ENCODE measurements at regions not wholly inside any gene's neighbourhood (a gene's known extent, or its start where the extent isn't known, plus 50 kb on each side); places are given as distances from the start of the nearest gene placed in this dataset.

GRCh38 chr20:12252793-12253192, 335.1 kb downstream of the BTBD3 start:
- H3K4me1 ChIP-seq: no peaks in the 10 kb centered on the region
- H3K27me3 ChIP-seq: no peaks in the 10 kb centered on the region
- no peak for TF ChIP-seq POLR2A (IDR thresholded peaks at IDR 0.05)
- no peak for TF ChIP-seq CTCF (IDR thresholded peaks at IDR 0.05)
- TF ChIP-seq EP300 (IDR thresholded peaks at IDR 0.05): no peak
- DNase-seq (ENCODE audit: low spot score in 2 of 2): no peak
- no peak overlapping the region for H3K27ac ChIP-seq
- WGBS, 2 donors: 63 to 70% methylated on average over 7 of the region's 7 CpGs
- no peak overlapping the region for H3K4me3 ChIP-seq
- peaks cover 0 to 5% (median 0%) of the 10 kb centered on the region in 4 donors for H3K9me3 ChIP-seq
- no peaks in the 10 kb centered on the region for H3K36me3 ChIP-seq

GRCh38 chr20:12255461-12255970, 337.8 kb downstream of the BTBD3 start:
- Histone ChIP-seq H3K4me3 (no peak overlapping the region), H3K36me3 (no peaks in the 10 kb centered on the region), H3K27ac (no peak overlapping the region), H3K9me3 (peaks cover 0 to 4% (median 0%) of the 10 kb centered on the region in 4 donors), H3K4me1 (no peaks in the 10 kb centered on the region), H3K27me3 (no peaks in the 10 kb centered on the region)
- 75 to 78% methylated on average over 3 of the region's 3 CpGs for WGBS, 2 donors
- TF ChIP-seq CTCF (IDR thresholded peaks at IDR 0.05) (no peak), EP300 (IDR thresholded peaks at IDR 0.05) (no peak), POLR2A (IDR thresholded peaks at IDR 0.05) (no peak)
- DNase-seq (ENCODE audit: low spot score in 2 of 2): no peak

- H3K27ac ChIP-seq: no peak overlapping the region
- 21 to 71% methylated on average over 1 of the region's 1 CpG for WGBS, 2 donors
- no peaks in the 10 kb centered on the region for H3K9me3 ChIP-seq
- no peaks in the 10 kb centered on the region for H3K27me3 ChIP-seq
- no peak for DNase-seq (ENCODE audit: low spot score in 2 of 2)
- no peaks in the 10 kb centered on the region for H3K4me1 ChIP-seq
- no peaks in the 10 kb centered on the region for H3K36me3 ChIP-seq
- no peak overlapping the region for H3K4me3 ChIP-seq
- no peak for TF ChIP-seq EP300 (IDR thresholded peaks at IDR 0.05)
- TF ChIP-seq POLR2A (IDR thresholded peaks at IDR 0.05): no peak
- TF ChIP-seq CTCF (IDR thresholded peaks at IDR 0.05): no peak
These were observed 339.1 kb downstream of the BTBD3 start for GRCh38 chr20:12256806-12257205.

- TF ChIP-seq POLR2A (IDR thresholded peaks at IDR 0.05): no peak
- TF ChIP-seq CTCF (IDR thresholded peaks at IDR 0.05): no peak
- TF ChIP-seq EP300 (IDR thresholded peaks at IDR 0.05): no peak
- H3K27ac ChIP-seq: no peak overlapping the region
- H3K4me3 ChIP-seq: no peak overlapping the region
- peaks cover 0 to 4% (median 0%) of the 10 kb centered on the region in 4 donors for H3K4me1 ChIP-seq
- DNase-seq (ENCODE audit: low spot score in 2 of 2): no peak
- H3K9me3 ChIP-seq: no peaks in the 10 kb centered on the region
- WGBS, 2 donors: 64 to 67% methylated on average over 10 of the region's 10 CpGs
- H3K36me3 ChIP-seq: no peaks in the 10 kb centered on the region
- no peaks in the 10 kb centered on the region for H3K27me3 ChIP-seq
These were observed 345.1 kb downstream of the BTBD3 start for GRCh38 chr20:12262747-12263146.

GRCh38 chr20:12264711-12265110, 347.0 kb downstream of the BTBD3 start:
- WGBS, 2 donors: 50 to 53% methylated on average over 7 of the region's 7 CpGs
- no peak for DNase-seq (ENCODE audit: low spot score in 2 of 2)
- Histone ChIP-seq H3K4me3 (no peak overlapping the region), H3K27ac (no peak overlapping the region), H3K9me3 (no peaks in the 10 kb centered on the region), H3K36me3 (no peaks in the 10 kb centered on the region), H3K4me1 (peaks cover 0 to 4% (median 0%) of the 10 kb centered on the region in 4 donors), H3K27me3 (no peaks in the 10 kb centered on the region)
- TF ChIP-seq CTCF (IDR thresholded peaks at IDR 0.05): no peak
- no peak for TF ChIP-seq POLR2A (IDR thresholded peaks at IDR 0.05)
- no peak for TF ChIP-seq EP300 (IDR thresholded peaks at IDR 0.05)

All from tibial nerve (tissue), 4 donors.